Nephron (organoid): ENCODE measurements at regions not wholly inside any gene's neighbourhood (a gene's known extent, or its start where the extent isn't known, plus 50 kb on each side); places are given as distances from the start of the nearest gene placed in this dataset.

Experiments
- H3K27ac Mint-ChIP-seq, 3 experiments: 2 replicates each; pipeline ENCODE4 v1.8.0; 2020; ENCODE audit warnings: mixed read lengths in 3 of 3, mild to moderate bottlenecking in 2 of 3, moderate library complexity in 1 of 3
- H3K27me3 Mint-ChIP-seq: 2 replicates; pipeline ENCODE4 v1.8.0; 2021; ENCODE audit warnings: low read depth, mild to moderate bottlenecking, moderate library complexity, mixed read lengths
- H3K36me3 Mint-ChIP-seq: 2 replicates; pipeline ENCODE4 v1.8.0; 2020; ENCODE audit warnings: low read depth, mixed read lengths
- H3K4me1 Mint-ChIP-seq: 2 replicates; pipeline ENCODE4 v1.8.0; 2020; ENCODE audit warnings: mixed read lengths
- H3K4me3 Mint-ChIP-seq, 3 experiments: 2 replicates each; pipeline ENCODE4 v1.8.0; 2020; ENCODE audit warnings: mild to moderate bottlenecking in 3 of 3, mixed read lengths in 3 of 3, moderate library complexity in 2 of 3
- H3K9me3 Mint-ChIP-seq: 2 replicates; pipeline ENCODE4 v1.8.0; 2020; ENCODE audit warnings: mixed read lengths
- CTCF ChIP-seq, 3 experiments: fragments of 200-600 bp; sonication (generic); IDR thresholded peaks; one replicate each; pipeline ENCODE4 v1.5.0; 2021; ENCODE audit warnings: antibody characterized with exemption in 3 of 3; ENCODE audit not compliant: unreplicated experiment in 3 of 3

GRCh38 chr9:78934880-78935279 is 636.9 kb upstream of the TLE4 start:
- no peaks in the 10 kb centered on the region for H3K36me3 Mint-ChIP-seq
- TF ChIP-seq CTCF (IDR thresholded peaks at IDR 0.05; ENCODE audit: unreplicated experiment in 3 of 3) = no peak
- no peaks in the 10 kb centered on the region for H3K27me3 Mint-ChIP-seq
- H3K9me3 Mint-ChIP-seq = peaks cover 2% of the 10 kb centered on the region
- peaks cover 4% of the 10 kb centered on the region for H3K4me1 Mint-ChIP-seq
- no peak overlapping the region for H3K27ac Mint-ChIP-seq
- H3K4me3 Mint-ChIP-seq = no peak overlapping the region

DNA sequence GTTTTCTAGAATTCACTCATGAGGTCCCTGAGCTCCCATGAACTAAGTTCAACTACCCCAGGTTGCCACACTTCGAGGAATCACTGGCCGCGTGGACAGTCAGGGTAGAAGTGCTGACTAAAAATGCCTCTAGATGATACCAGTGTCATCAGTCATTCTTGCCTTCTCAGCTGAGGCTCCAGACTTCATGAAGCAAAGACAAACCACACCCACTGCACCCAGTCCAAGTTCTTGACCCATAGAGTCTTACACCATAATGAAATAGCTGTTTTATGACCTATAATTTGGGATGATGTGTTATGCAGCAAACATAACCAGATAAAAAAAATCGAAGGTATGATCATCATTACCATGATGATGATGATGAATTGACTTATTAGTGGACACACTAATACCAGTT is 632.9 kb upstream of the TLE4 start:
- peaks cover 11% of the 10 kb centered on the region for H3K4me1 Mint-ChIP-seq
- no peaks in the 10 kb centered on the region for H3K9me3 Mint-ChIP-seq
- H3K4me3 Mint-ChIP-seq = no peak overlapping the region
- no peaks in the 10 kb centered on the region for H3K27me3 Mint-ChIP-seq
- H3K27ac Mint-ChIP-seq = no peak overlapping the region
- H3K36me3 Mint-ChIP-seq = no peaks in the 10 kb centered on the region
- no peak for TF ChIP-seq CTCF (IDR thresholded peaks at IDR 0.05; ENCODE audit: unreplicated experiment in 3 of 3)

DNA sequence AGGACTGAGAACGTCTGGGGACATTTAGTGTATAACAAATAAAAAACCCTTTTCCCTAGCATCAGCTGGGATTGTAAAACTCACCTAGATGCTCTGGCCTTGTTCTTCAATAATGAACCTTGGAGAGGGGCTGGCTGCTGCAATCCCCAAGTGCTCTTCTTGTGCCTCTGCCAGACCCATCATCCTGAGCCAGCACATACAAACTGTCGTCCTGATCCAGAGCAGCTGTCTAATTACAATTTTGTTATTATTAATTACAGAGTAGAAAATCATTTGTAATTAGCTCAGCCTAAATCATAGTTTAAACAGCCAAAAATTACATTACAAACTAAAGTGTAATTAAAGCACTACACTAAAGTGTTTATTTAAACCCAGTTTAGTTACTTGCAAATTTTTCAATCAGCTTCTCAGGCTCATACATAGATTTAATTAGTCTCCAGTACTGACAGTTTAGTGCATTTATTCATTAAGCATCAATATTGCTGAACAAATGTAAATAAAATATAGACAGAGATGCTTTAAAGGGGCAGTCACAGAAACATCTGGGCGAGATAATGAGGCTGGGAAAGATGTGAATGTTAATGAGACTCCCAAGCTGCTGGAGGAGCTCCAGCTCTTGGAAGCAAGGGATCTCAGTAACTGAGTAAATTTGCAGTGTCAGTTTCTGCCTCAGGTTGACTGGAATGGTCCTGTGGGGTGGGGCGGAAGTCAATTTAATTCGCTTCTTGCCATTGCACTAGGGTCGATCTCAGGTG is 632.3 kb upstream of the TLE4 start:
- Mint-ChIP-seq H3K27me3 (no peaks in the 10 kb centered on the region), H3K36me3 (no peaks in the 10 kb centered on the region), H3K4me3 (no peak overlapping the region), H3K4me1 (peaks cover 11% of the 10 kb centered on the region), H3K9me3 (no peaks in the 10 kb centered on the region), H3K27ac (peak overlapping the region in 1 of 3 experiments; percentile 24)
- TF ChIP-seq CTCF (IDR thresholded peaks at IDR 0.05; ENCODE audit: unreplicated experiment in 3 of 3) = no peak

DNA sequence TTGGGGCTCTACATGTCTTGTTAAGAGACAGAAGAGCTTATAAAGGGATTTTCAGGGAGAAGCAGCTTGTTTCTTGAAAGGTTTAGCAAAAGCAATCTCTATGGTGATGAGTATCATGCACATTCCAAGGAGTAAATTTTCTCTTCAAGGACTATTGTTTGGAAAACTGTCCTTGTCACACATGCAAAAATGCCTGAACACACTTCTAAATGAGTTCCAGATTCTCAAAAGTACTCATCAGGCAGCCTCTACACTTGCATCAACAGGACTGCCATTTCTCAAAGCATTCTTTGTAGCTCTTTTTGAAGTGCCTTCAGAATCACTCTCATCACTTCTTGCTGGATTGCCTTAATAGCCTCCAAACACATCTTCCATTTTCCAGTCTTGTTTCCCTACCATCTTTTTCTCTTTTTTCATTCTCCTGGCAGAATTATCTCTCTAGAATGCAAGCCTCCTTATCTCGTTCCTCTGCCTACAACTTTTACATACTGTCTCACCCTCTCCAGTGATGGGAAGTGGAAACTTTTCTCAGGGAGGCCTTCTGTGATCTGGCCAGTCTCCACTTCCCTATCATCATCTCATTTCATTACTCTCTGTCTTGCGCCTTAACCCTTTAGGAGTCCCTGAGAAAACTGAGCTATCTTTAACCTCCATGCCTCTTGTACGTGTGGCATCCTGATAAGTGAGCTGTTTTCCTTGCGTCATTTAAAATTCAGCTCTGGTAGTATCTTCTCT is 631.5 kb upstream of the TLE4 start:
- no peaks in the 10 kb centered on the region for H3K27me3 Mint-ChIP-seq
- no peaks in the 10 kb centered on the region for H3K36me3 Mint-ChIP-seq
- H3K4me3 Mint-ChIP-seq = no peak overlapping the region
- peaks cover 11% of the 10 kb centered on the region for H3K4me1 Mint-ChIP-seq
- H3K27ac Mint-ChIP-seq = peak overlapping the region in 1 of 3 experiments; percentile 24
- TF ChIP-seq CTCF (IDR thresholded peaks at IDR 0.05; ENCODE audit: unreplicated experiment in 3 of 3) = no peak
- no peaks in the 10 kb centered on the region for H3K9me3 Mint-ChIP-seq

DNA sequence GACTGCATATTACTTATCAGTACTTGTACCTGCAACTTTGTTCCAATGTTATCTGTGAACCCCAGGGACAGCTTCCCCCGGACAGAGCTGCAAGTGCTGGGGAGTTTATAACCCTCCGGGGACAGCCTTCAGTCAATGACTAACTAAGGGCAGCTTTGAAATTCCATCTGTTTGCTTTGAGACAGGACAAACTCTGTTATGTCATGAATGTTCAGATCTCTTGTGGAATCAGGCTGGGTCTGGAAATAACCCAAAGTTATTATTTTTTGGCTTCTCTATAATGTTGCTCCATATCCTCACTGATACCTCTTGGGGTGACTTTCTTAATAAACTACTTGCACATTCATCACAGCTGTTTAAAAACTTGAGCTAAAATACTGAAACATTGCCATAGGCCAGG is 617.5 kb upstream of the TLE4 start:
- H3K4me3 Mint-ChIP-seq = no peak overlapping the region
- peaks cover 7% of the 10 kb centered on the region for H3K9me3 Mint-ChIP-seq
- no peak for TF ChIP-seq CTCF (IDR thresholded peaks at IDR 0.05; ENCODE audit: unreplicated experiment in 3 of 3)
- no peak overlapping the region for H3K27ac Mint-ChIP-seq
- peaks cover 2% of the 10 kb centered on the region for H3K36me3 Mint-ChIP-seq
- H3K4me1 Mint-ChIP-seq = no peaks in the 10 kb centered on the region
- H3K27me3 Mint-ChIP-seq = no peaks in the 10 kb centered on the region
